GM12873 (cell line): ENCODE measurements at regions not wholly inside any gene's neighbourhood (a gene's known extent, or its start where the extent isn't known, plus 50 kb on each side); places are given as distances from the start of the nearest gene placed in this dataset.

Source experiments
- TF ChIP-seq, protein P1 (sequence below): IDR thresholded peaks from 2 replicates; pipeline ENCODE4 v1.5.1; 2012; ENCODE audit warnings: low read depth, mild to moderate bottlenecking, moderate library complexity, low read length, control low read depth; ENCODE audit not compliant: insufficient read depth; ENCODE audit errors: missing control alignments

DNA sequence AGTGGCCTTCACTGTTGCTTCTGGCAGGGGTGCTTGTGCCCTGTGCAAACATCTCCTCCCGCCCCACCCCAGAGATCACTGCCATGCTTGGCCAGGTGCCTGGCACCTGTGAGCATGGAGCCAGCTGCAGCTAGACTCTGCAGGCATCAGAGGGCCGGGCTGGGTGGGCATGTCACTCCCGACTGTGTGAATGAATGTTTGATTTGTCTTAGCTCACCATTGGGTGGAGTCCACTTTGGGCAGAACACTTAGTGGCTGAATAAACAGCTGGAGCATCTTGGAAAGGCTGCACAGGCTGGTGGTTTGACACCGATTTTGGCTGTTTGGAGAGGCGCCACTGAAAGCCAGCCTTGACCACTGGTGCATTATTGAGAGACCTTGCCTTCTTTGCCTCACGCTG, 267.3 kb downstream of the DLEU7 start:
- TF ChIP-seq, protein P1, sequence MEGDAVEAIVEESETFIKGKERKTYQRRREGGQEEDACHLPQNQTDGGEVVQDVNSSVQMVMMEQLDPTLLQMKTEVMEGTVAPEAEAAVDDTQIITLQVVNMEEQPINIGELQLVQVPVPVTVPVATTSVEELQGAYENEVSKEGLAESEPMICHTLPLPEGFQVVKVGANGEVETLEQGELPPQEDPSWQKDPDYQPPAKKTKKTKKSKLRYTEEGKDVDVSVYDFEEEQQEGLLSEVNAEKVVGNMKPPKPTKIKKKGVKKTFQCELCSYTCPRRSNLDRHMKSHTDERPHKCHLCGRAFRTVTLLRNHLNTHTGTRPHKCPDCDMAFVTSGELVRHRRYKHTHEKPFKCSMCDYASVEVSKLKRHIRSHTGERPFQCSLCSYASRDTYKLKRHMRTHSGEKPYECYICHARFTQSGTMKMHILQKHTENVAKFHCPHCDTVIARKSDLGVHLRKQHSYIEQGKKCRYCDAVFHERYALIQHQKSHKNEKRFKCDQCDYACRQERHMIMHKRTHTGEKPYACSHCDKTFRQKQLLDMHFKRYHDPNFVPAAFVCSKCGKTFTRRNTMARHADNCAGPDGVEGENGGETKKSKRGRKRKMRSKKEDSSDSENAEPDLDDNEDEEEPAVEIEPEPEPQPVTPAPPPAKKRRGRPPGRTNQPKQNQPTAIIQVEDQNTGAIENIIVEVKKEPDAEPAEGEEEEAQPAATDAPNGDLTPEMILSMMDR, result no peak

DNA sequence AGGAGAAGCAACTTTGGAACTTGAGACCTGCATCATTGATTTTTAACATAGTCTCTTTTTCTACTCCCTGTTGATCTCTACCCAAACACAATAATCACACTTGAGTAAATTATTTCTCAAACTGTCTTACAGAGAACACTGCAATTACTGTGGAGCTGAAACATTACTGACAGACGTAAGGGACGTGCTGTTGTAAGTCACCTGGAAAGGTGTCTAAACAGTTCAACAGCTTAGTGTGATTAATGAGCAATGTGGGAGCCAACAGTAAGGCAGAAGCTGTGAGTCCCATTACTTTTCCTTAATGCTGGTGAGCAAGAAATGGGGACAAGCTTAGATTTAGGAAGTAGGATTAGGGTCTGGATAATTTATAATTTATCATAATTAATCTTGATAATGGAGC, 265.7 kb downstream of the DLEU7 start:
- TF ChIP-seq, protein P1, result no peak

DNA sequence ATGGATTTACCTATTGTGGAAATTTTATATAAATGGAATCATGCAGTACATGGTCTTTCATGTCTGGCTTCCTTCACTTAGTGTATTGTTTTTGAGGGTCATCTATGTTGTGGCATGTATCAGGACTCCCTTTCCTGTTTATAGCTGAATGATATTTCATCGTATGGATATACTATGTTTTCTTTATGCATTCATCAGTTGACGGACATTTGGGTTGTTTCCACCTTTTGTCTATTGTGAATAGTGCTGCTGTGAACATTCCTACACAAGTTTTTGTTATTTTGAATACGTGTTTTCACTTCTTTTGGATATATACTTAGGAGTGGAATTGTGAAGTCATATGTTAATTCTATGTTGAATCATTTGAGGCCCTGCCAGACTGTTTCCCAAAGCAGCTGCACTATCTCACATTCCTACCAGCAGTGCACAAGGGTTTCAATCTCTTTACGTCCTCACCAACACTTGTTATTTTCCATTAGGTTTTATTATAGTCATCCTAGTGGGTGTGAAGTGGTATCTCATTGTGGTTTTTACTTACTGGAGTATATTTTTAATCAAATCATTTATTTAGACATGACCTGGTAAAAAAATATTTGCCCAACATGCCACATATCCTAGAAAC, 262.7 kb downstream of the DLEU7 start:
- TF ChIP-seq, protein P1, result no peak

DNA sequence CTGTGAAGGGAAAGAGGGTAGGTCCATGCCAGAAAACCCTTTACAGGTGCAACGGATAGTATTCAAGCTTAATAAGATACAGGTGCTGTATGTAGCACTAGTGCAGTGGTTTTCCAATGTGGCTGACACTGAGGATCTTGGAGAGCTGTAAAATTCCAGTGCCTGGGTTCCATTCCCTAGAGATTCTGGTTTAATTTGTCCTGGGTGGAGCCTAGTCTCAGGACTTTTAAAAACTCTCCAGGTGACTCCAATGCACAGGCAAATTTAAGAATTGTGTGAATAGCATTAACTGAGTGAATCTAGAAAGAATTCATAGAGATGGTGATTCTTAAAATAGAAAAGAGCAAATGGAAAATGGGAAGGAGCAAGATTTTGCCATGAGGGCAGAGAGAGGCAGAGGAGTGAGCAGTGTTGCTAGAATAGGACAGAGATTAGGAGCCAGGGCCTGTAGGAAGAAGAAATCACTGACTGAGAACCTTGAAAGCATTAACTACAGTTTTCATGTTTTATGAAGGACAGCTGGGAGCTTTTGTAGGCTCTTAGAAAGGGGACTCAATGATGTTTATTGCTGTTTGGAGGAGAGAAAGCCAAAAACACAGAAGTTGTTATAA, 261.8 kb downstream of the DLEU7 start:
- TF ChIP-seq, protein P1, result no peak

DNA sequence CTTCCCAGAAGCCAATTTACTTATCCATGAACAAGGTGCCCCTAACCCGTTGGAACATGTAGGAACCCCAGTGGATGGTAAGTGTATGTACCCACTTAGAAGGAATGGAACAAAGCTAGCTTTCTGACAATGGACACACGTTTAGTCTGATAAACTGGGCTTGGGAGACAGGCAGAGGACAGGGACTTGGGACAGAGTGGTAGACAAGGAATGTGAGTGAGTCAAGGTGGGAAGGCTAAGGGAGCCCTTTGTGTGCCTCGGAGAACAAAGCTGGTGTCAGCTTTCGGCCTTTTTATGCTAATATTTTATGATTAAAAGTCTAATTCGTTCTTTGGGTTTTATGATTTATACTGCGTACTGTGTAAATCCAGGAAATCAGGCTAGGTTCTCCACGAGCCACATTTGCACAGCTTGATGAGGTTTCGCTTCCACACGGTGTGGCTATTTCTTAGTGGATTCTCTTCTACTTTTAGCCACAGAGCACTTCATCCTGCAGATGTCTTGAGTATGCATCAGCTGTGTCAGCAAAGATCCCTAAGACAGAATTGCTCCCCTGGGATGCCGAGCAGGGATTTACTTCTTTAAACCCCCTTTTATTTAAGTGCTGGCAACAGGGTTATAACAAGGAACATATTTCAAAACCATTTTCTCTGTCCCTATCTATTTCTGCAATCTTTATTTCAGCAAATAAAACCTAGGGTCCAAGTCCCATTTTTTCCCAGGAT, 258.5 kb downstream of the DLEU7 start:
- TF ChIP-seq, protein P1, result no peak

DNA sequence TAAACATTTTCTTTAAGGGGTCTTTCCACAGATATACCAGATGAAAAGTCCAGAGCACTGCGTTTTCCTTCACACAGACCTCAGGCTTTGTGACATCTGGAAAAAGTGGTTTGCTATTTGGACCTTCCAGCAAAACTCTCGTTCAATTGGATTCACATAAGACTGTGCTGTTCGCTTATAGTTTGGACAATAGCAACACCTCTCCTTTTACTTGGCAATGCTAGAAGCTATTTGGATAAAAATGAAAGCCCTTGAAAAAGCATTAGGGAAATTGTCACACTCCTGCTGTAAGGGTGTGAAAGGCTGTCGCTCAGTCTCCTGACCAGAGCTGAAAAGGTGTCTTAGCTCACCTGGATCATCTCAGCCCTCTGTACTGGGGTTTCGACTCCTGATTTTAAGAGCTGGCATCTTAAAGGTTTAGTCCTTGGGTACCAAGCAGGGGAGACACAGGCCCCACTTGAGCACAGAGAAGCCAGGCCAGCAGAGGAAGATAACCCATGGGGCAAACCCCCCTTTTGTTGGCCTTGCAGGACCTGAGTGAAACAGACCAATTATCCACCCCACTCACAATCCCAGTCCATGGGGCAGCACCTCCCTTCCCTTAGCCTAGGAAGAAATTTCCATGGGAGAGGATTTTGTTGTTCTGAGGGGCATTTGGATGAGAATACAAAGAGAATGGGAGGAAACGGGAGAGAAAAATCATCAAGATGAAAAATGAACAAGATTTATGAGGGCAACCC, 257.6 kb downstream of the DLEU7 start:
- TF ChIP-seq, protein P1, result no peak

DNA sequence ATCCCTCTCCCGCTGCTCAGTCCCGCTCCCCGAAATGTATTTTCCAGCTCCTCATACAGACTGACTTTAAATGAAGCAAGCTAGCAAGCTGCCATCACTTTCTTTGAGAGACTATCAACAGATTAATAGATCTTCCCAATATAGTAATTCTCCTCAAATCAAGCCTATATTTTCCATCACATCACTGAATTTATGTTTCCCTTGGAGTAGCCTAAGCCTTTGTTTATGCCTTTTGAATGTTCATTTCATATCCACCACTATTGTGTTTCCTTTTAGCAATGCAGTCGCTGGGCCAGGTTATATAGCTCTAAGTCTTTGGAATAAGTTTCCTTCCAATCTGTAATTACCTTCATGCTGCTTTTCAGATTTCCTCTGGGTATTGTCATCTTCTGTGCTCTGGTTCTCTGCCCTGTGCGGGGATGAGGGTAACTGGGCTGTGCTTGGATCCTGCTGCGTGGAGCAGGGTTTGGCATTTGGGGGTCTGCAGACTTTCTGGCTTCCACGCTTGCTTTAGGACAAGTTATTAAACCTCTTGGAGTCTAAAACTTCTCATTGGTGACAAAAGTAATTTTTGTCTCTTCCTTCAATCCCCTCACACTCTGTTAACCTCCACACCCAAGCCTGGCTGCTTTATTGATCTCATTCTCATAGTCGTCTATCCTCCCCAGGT, 256.9 kb downstream of the DLEU7 start:
- TF ChIP-seq, protein P1, result no peak
